ENCODE measurements at regions not wholly inside any gene's neighbourhood (a gene's known extent, or its start where the extent isn't known, plus 50 kb on each side); places are given as distances from the start of the nearest gene placed in this dataset.

DNA sequence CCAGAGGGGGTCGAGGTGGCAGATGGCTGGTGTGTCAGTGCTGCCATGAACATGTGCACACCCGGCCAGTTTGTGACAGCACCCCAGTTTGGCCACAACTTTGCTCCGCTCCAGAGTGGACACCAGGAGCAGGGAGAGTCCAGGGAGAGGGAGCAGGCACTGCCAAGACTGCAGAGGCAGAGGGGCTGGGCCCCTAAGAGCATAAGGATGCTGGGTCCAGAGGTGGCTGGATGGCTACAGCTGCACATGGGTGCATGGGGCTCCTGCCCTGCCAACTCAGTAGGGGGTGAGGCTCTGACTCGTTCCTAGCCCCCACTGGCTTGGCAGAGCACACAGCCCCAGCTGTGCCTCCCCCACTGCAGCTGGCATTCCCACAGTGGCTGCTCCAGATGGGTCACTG is 999.2 kb upstream of the CRIM1 start:
- Histone ChIP-seq H3K4me3 (no peak overlapping the region), H3K4me1 (no peaks in the 10 kb centered on the region), H3K36me3 (no peaks in the 10 kb centered on the region), H3K27ac (no peak overlapping the region), H3K9me3 (no peaks in the 10 kb centered on the region), H3K27me3 (no peaks in the 10 kb centered on the region)
- DNase-seq (no peak), ATAC-seq (peak in 1 of 4 donors; percentile 33)
- no peak for TF ChIP-seq POLR2A (IDR thresholded peaks at IDR 0.05)
- TF ChIP-seq, protein P1, sequence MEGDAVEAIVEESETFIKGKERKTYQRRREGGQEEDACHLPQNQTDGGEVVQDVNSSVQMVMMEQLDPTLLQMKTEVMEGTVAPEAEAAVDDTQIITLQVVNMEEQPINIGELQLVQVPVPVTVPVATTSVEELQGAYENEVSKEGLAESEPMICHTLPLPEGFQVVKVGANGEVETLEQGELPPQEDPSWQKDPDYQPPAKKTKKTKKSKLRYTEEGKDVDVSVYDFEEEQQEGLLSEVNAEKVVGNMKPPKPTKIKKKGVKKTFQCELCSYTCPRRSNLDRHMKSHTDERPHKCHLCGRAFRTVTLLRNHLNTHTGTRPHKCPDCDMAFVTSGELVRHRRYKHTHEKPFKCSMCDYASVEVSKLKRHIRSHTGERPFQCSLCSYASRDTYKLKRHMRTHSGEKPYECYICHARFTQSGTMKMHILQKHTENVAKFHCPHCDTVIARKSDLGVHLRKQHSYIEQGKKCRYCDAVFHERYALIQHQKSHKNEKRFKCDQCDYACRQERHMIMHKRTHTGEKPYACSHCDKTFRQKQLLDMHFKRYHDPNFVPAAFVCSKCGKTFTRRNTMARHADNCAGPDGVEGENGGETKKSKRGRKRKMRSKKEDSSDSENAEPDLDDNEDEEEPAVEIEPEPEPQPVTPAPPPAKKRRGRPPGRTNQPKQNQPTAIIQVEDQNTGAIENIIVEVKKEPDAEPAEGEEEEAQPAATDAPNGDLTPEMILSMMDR (IDR thresholded peaks at IDR 0.05) = no peak
- intact Hi-C loops (cut with DNase I) = no loop called here
- 30% methylated on average over 2 of the region's 4 CpGs for WGBS (ENCODE audit: insufficient coverage, low coverage, low lambda C conversion rate, missing lambda C conversion rate)

DNA sequence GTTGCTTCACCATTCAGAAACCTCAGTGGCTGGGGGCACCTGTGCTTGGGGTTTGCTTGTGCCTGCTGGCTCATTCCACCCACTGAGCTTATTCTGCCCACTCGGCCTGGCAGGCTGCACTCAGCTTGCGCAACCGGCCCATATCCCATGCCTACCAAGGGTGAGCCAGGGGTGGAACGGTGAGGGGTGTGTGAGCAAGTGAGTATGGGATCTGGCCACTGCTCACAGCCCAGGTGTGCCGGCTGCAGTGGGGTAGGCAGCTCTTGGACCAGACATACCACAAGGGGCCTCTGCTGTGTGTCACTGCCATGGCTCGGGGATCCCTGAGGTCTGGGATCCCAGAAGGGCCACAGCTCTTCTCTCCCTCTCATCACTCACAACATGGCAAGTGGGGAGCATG is 1000.5 kb upstream of the CRIM1 start:
- intact Hi-C loops (cut with DNase I) = no loop called here
- Histone ChIP-seq H3K27me3 (no peaks in the 10 kb centered on the region), H3K36me3 (no peaks in the 10 kb centered on the region), H3K4me1 (no peaks in the 10 kb centered on the region), H3K4me3 (no peak overlapping the region), H3K27ac (no peak overlapping the region), H3K9me3 (no peaks in the 10 kb centered on the region)
- DNase-seq (peak in 1 of 3 donors; percentile 51), ATAC-seq (no peak)
- 72% methylated on average over 3 of the region's 6 CpGs for WGBS (ENCODE audit: insufficient coverage, low coverage, low lambda C conversion rate, missing lambda C conversion rate)
- no peak for TF ChIP-seq POLR2A (IDR thresholded peaks at IDR 0.05)
- TF ChIP-seq, protein P1 (IDR thresholded peaks at IDR 0.05) = no peak

DNA sequence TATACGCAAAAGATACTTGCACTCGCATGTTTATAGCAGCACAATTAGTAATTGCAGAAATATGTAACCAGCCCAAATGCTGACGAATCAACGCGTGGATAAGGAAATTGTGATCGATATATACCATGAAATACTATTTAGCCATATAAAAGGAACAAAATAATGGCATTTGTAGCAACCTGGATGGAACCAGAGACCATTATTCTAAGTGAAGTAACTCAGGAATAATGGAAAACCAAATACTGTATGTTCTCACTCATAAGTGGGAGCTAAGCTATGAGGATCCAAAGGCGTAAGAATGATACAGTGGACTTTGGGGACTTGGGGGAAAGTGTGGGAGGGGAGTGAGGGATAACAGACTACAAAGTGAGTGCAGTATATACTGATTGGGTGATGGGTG is 1008.0 kb upstream of the CRIM1 start:
- TF ChIP-seq, protein P1 (IDR thresholded peaks at IDR 0.05) = no peak
- TF ChIP-seq POLR2A (IDR thresholded peaks at IDR 0.05) = no peak
- intact Hi-C loops (cut with DNase I) = no loop called here
- no peak for ATAC-seq
- H3K27ac ChIP-seq = no peak overlapping the region
- no peaks in the 10 kb centered on the region for H3K36me3 ChIP-seq
- H3K9me3 ChIP-seq = no peaks in the 10 kb centered on the region
- no peak for DNase-seq
- WGBS (ENCODE audit: insufficient coverage, low coverage, low lambda C conversion rate, missing lambda C conversion rate) = 66% methylated on average over 7 of the region's 7 CpGs
- no peaks in the 10 kb centered on the region for H3K27me3 ChIP-seq
- H3K4me1 ChIP-seq = no peaks in the 10 kb centered on the region
- H3K4me3 ChIP-seq = no peak overlapping the region

DNA sequence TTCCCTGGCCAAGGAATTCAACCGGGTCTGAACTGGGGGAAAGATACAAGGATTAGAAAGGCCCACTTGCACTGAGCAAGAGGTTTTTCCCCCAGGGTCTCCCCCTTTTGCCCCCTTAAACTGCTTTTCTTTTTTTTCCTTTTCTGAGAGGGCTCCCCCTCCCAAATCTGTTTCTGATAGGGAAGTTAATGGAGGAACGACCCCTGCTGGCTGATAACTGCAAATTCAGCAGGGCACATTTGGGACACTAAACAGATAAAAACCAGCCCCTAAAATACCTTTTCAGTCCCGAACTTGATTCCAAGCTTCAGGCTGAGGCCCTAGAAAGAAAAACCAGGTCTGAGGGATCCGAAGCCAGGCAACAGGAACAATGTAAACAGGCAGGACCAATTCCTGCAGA is 1012.4 kb upstream of the CRIM1 start:
- Histone ChIP-seq H3K4me1 (no peaks in the 10 kb centered on the region), H3K9me3 (no peaks in the 10 kb centered on the region), H3K4me3 (no peak overlapping the region), H3K36me3 (no peaks in the 10 kb centered on the region), H3K27me3 (no peaks in the 10 kb centered on the region), H3K27ac (no peak overlapping the region)
- ATAC-seq (no peak), DNase-seq (no peak)
- WGBS (ENCODE audit: insufficient coverage, low coverage, low lambda C conversion rate, missing lambda C conversion rate) = 43% methylated on average over 3 of the region's 4 CpGs
- intact Hi-C loops (cut with DNase I) = no loop called here
- TF ChIP-seq, protein P1 (IDR thresholded peaks at IDR 0.05) = no peak
- TF ChIP-seq POLR2A (IDR thresholded peaks at IDR 0.05) = no peak

DNA sequence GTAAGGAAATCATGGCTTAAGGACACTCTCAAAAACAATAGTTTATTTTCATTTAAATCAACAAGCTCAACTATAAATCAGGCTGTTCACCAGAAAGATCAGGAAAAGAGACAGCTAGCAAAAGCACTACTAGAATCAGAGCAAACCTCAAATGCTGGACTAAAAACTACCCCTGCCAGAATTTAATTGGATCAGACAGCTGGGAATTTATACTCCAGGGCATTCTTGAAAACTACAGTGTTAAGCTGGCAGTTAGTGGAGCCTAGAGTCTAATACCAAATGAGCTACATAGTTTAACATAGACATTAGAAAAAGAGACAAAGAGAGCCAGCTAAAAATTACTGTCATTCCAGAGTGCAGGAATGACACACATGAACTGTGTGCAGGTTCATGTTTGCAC is 1016.4 kb upstream of the CRIM1 start:
- Histone ChIP-seq H3K27me3 (no peaks in the 10 kb centered on the region), H3K4me3 (no peak overlapping the region), H3K4me1 (no peaks in the 10 kb centered on the region), H3K36me3 (no peaks in the 10 kb centered on the region), H3K9me3 (no peaks in the 10 kb centered on the region), H3K27ac (no peak overlapping the region)
- DNase-seq (no peak), ATAC-seq (no peak)
- TF ChIP-seq POLR2A (IDR thresholded peaks at IDR 0.05) = no peak
- TF ChIP-seq, protein P1 (IDR thresholded peaks at IDR 0.05) = no peak
- intact Hi-C loops (cut with DNase I) = no loop called here

All from right lobe of liver (tissue), 6 donors.